OCI-LY1 (cell line): ENCODE measurements at regions not wholly inside any gene's neighbourhood (a gene's known extent, or its start where the extent isn't known, plus 50 kb on each side); places are given as distances from the start of the nearest gene placed in this dataset.

Experiments
- CTCF ChIP-seq: fragments of 200-600 bp; sonication (generic), shearing (Covaris generic); IDR thresholded peaks from 2 replicates; pipeline ENCODE4 v1.5.1; 2017; ENCODE audit warnings: mild to moderate bottlenecking, antibody characterized with exemption, low read length, moderate library complexity, mixed read lengths
- EZH2 ChIP-seq: fragments of 200-600 bp; sonication (generic), shearing (Covaris generic); IDR thresholded peaks from 2 replicates; pipeline ENCODE4 v1.8.0; 2017; ENCODE audit warnings: borderline replicate concordance, mixed run types, mild to moderate bottlenecking, antibody characterized with exemption, low read length, moderate library complexity, mixed read lengths

GRCh38 chr5:174362514-174362913 is 317.0 kb downstream of the NSG2 start:
- no peak for TF ChIP-seq CTCF
- TF ChIP-seq EZH2, result no peak
